SJCRH30 (cell line): ENCODE measurements at regions not wholly inside any gene's neighbourhood (a gene's known extent, or its start where the extent isn't known, plus 50 kb on each side); places are given as distances from the start of the nearest gene placed in this dataset.
A peak's percentile ranks its signal among the peaks of the same experiment; 100 is the strongest.

ENCODE experiments used
- DNase-seq, 2 experiments: peaks; one replicate each; pipeline ENCODE4 v3.0.0-alpha.2; 2015 to 2020
- H3K27ac ChIP-seq: fragments of 250-450 bp; sonication (Bioruptor Pico); 2 replicates; pipeline ENCODE4 v1.5.1; 2020; ENCODE audit warnings: mild to moderate bottlenecking, moderate library complexity
- H3K27me3 ChIP-seq: fragments of 250-450 bp; sonication (Bioruptor Pico); 2 replicates; pipeline ENCODE4 v1.5.1; 2020; ENCODE audit warnings: mild to moderate bottlenecking, moderate library complexity
- H3K36me3 ChIP-seq: fragments of 250-450 bp; sonication (Bioruptor Pico); 2 replicates; pipeline ENCODE4 v1.5.1; 2020; ENCODE audit warnings: mild to moderate bottlenecking, moderate library complexity
- H3K4me1 ChIP-seq: fragments of 250-450 bp; sonication (Bioruptor Pico); 2 replicates; pipeline ENCODE4 v1.5.1; 2020; ENCODE audit warnings: mild to moderate bottlenecking, moderate library complexity
- H3K4me3 ChIP-seq: fragments of 250-450 bp; sonication (Bioruptor Pico); 2 replicates; pipeline ENCODE4 v1.5.1; 2020; ENCODE audit warnings: mild to moderate bottlenecking, moderate library complexity
- H3K9me3 ChIP-seq: fragments of 250-450 bp; sonication (Bioruptor Pico); replicated peaks from 2 replicates; pipeline ENCODE4 v1.5.1; 2020; ENCODE audit warnings: mild to moderate bottlenecking, moderate library complexity

DNA sequence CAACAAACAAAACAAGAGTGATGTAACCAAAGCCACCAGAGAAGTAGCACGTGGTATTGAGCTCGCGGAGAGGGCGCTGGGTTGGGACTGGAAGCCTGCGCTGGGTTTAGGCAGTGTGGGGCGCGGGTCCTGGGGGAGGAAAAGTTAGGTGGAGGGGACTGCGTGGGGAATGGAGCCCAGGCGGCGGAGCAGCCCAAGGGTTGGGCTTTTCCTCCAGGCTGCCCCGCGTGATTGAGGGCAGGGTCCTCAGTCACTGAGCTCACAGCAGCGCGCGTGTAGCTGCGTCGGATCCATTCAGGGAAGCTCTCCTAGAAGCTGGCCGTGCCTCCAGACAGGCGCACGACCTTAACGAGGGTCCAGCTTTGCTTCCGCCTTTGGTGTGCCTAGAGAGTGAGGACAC is 357.4 kb downstream of the GALR1 start:
- no peaks in the 10 kb centered on the region for H3K36me3 ChIP-seq
- H3K27me3 ChIP-seq = no peaks in the 10 kb centered on the region
- H3K27ac ChIP-seq = no peak overlapping the region
- DNase-seq = no peak
- H3K9me3 ChIP-seq = no peaks in the 10 kb centered on the region
- no peak overlapping the region for H3K4me3 ChIP-seq
- H3K4me1 ChIP-seq = no peaks in the 10 kb centered on the region

DNA sequence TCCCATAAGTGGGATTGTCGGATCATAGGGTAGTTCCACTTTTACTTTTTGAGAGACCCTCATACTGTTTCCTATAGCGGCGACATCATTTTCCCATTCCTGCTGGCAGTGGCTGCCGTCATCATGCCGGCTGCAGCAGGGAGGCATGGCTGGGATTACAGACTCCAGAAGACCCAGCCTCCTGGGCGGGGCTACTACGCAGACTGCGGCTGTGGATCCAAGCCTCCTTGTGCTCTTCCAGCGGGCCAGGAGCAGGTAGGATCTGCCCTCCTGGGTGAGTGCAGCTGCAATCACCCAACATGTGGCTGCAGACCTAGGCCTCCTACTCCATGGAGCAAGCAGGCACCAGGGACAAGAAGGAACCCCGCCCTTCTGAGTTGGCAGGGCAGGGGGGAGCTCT is 359.2 kb downstream of the GALR1 start:
- Histone ChIP-seq H3K27ac (no peak overlapping the region), H3K4me3 (no peak overlapping the region), H3K9me3 (no peaks in the 10 kb centered on the region), H3K4me1 (no peaks in the 10 kb centered on the region), H3K27me3 (no peaks in the 10 kb centered on the region), H3K36me3 (no peaks in the 10 kb centered on the region)
- no peak for DNase-seq

DNA sequence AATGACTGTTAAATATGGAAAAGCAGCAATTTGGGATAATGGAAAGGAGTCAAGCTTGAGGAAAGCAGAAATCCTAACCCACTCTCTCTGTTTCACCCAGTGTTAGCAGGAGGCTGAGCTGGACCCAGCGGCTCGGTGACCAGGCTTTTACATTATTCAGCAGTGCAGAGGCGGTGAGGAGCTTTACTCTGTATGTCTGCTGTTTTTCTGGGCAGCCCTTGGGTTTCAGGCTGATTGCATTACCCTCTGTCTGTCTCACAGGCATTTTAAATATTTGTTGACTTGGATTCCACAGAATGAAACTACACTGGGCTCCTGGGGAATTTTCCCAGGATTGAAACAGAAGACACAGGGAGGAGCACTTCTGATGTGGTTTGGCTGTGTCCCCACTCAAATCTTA is 368.0 kb downstream of the GALR1 start:
- Histone ChIP-seq H3K36me3 (no peaks in the 10 kb centered on the region), H3K4me1 (no peaks in the 10 kb centered on the region), H3K27ac (no peak overlapping the region), H3K27me3 (no peaks in the 10 kb centered on the region), H3K4me3 (no peak overlapping the region), H3K9me3 (no peaks in the 10 kb centered on the region)
- DNase-seq = no peak

DNA sequence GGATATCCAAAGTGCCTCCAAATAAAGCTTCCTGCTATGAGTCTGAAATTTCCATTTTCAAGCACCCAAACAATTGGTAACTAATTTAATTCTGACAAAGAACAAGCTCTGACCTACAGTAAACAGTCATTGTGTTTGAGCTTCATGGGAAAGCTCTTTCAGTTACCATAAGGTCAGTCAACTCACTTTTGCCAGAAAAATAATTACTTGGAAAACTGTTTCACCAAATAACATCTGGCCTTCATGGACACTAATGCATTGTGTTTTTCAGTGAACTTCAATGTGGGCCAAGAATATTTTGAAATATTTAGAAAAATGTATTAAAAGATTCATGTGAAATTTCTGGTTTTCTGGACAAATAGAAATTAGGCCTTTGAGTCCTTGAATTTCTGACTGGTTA is 369.9 kb downstream of the GALR1 start:
- no peaks in the 10 kb centered on the region for H3K4me1 ChIP-seq
- H3K27me3 ChIP-seq = no peaks in the 10 kb centered on the region
- no peak for DNase-seq
- H3K36me3 ChIP-seq = no peaks in the 10 kb centered on the region
- H3K4me3 ChIP-seq = no peak overlapping the region
- H3K27ac ChIP-seq = no peak overlapping the region
- no peaks in the 10 kb centered on the region for H3K9me3 ChIP-seq

DNA sequence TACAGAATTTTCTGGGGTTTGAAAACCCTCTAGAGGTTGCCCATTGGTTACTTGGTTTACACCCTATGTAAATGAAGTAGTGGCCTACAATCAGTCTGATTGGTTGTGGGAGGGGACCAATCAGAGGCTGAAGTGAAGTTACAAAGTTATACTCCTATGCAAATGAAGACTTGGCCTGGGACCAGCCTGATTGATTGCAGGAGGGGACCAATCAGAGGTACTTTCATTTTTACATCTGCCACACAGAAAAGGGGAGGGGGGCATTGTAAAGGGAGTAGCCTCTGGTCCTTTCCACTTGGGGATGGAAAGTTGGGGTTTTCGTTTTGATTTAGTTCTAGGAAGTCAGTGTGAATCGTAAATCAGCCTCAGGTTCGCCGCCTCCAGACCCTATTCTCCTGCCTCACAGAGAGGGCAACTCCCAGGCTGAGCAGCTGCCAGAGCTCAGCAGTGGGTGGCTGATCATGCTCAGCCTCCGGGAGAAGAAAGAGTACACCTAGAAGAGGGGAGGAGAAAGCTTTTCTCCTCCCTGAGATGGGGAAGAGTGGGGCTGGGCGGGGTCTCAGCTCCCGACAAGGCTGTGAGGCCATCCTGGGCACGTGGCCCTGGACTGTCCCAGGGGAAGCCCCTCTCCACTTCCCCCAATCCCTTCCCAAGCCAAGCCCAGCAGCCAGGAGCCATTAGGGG is 372.5 kb downstream of the GALR1 start:
- no peaks in the 10 kb centered on the region for H3K36me3 ChIP-seq
- peak in 1 of 2 experiments; percentile 2 for DNase-seq

DNA sequence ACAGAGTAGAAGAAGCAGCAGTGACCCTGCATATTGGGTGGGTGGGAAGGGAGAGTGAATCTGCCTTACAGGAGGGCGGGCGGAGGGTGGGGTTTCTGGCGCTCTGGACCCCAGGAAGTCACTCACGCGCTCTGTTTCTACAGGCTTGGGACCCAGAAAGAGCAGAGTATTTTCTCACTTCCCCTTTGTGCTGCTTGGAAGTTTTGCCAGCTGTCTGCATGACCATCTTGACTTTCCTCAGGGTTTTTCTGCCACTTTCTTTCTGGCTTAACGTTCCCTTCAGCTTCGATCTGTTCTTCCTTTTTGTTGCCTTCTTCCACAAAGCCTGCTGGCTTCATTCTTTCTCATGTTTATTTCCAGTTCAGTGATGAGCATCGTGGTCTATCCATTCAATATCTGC is 383.1 kb downstream of the GALR1 start:
- Histone ChIP-seq H3K4me3 (no peak overlapping the region), H3K4me1 (no peaks in the 10 kb centered on the region), H3K27ac (no peak overlapping the region), H3K27me3 (no peaks in the 10 kb centered on the region), H3K36me3 (no peaks in the 10 kb centered on the region), H3K9me3 (no peaks in the 10 kb centered on the region)
- DNase-seq = no peak

More for the DNA sequence above, 372.5 kb downstream of the GALR1 start:
- H3K4me1 ChIP-seq = no peaks in the 10 kb centered on the region
- no peaks in the 10 kb centered on the region for H3K9me3 ChIP-seq
- H3K4me3 ChIP-seq = no peak overlapping the region
- no peak overlapping the region for H3K27ac ChIP-seq
- H3K27me3 ChIP-seq = no peaks in the 10 kb centered on the region

DNA sequence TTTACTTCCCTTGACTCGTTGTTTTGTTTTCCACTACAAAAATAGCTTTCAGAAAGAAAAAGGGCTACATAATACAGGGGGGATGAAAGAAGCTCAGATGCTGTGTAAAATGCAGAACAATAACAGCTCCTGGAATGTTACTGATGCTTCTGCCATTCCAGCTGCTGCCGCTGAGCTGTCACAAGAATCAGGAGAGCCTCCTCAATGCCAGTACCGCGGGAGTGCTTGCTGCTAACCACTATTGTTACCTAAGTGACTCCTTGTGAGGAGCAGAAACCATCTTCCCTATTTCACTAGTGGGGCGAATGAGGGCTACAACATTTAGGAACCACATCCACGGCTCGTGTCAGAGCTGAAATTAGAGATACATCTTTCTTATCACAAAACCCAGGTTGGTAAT is 384.8 kb downstream of the GALR1 start:
- no peak overlapping the region for H3K4me3 ChIP-seq
- H3K36me3 ChIP-seq = no peaks in the 10 kb centered on the region
- no peaks in the 10 kb centered on the region for H3K4me1 ChIP-seq
- no peak overlapping the region for H3K27ac ChIP-seq
- H3K27me3 ChIP-seq = no peaks in the 10 kb centered on the region
- no peaks in the 10 kb centered on the region for H3K9me3 ChIP-seq
- DNase-seq = no peak

DNA sequence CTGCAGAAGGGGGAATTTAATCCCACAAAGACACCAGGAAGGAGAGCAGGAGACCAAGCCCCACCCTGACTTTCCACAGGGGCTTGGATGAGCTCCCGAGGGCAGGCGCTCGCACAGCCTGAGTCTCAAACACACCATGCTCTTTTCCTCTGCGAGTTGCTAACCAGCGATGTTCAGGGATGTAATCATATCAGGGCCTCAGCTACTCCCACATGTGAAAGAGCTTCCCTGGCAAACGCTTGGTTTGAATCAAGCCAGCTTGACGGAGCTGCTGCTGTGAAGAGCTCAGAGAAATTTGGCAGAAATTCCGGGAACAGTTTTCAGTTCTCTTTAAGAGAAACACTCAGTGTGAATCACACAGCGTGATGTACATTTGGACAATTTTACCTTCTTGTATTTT is 385.8 kb downstream of the GALR1 start:
- Histone ChIP-seq H3K4me1 (no peaks in the 10 kb centered on the region), H3K27me3 (no peaks in the 10 kb centered on the region), H3K4me3 (no peak overlapping the region), H3K27ac (no peak overlapping the region), H3K36me3 (no peaks in the 10 kb centered on the region), H3K9me3 (no peaks in the 10 kb centered on the region)
- DNase-seq = no peak

DNA sequence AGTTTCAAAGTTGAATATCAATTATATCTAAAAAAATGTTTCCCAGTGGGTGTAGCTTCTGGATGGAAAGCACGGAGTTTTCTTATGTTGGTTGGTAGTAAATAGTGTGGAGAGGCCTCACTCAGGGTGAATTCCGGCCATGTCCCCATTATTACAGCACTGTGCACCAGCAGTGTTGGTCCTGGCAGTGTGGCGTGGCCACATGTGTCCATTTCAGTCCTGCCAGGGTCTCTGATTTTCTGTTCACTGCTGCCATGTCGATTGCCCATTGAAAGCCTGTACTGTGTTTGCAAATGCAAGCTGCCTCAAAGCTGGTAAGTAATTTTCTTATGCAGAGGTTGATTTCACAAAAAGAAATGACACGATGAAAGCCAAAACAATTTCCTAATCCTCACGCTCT is 386.2 kb downstream of the GALR1 start:
- Histone ChIP-seq H3K9me3 (no peaks in the 10 kb centered on the region), H3K4me3 (no peak overlapping the region), H3K36me3 (no peaks in the 10 kb centered on the region), H3K27me3 (no peaks in the 10 kb centered on the region), H3K4me1 (no peaks in the 10 kb centered on the region), H3K27ac (no peak overlapping the region)
- DNase-seq = no peak

DNA sequence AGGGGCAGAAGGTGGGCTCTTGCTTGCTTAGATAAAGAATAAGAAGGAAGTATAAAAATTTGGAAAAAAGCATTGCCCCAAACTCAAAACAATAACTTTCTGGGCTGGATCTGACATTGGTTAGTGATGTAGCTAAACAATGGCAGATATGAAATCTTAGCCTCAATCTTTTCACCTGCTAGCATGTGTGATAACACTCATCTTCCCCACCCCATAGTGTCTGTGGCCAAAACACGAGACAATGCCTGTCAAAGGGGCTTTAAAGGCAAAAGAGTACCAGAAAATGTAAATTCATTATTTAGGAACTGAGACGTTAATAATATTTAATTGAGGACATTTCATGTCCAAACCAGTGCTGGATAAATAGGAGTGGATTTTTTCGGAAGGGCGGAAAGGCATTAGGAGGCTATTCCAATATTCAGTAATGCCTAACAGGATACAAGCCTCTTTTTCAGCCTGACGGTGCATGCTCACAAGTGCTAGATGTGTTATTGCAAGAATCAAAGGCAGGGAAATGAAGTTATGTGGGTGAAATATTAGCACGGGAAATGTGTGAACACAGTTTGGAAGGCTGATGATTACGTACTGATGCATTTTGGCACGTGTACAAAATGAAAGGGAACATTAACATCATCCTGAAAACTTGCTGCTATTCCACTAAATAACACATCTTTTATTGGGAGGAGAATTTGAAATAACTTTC is 395.7 kb downstream of the GALR1 start:
- no peak overlapping the region for H3K4me3 ChIP-seq

DNA sequence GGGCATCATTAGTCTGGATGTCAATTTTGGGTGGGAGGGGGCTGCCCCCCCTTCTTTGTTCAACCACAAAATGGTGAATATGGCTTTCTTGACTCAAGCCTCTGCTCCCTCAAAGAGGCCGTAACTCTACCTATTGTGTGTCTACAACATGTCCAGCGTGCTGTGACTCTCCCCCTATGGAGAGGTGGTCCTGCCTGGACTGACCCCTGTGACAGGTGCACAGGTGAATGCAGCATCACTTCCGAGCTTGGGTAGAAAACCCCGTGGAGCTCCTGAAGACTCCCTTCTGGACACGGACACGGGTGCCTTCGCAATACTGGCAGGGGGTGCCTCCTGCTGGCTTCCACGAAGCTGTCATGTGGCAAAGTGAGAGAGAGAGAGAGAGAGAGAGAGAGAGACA is 397.8 kb downstream of the GALR1 start:
- Histone ChIP-seq H3K4me1 (no peaks in the 10 kb centered on the region), H3K36me3 (no peaks in the 10 kb centered on the region), H3K9me3 (no peaks in the 10 kb centered on the region), H3K4me3 (no peak overlapping the region), H3K27me3 (0 out of 2 replicates have a peak, but pooled peaks cover 4% of the 10 kb centered on the region), H3K27ac (no peak overlapping the region)
- no peak for DNase-seq

More for the DNA sequence above, 395.7 kb downstream of the GALR1 start:
- H3K27ac ChIP-seq = no peak overlapping the region
- DNase-seq = no peak
- H3K27me3 ChIP-seq = no peaks in the 10 kb centered on the region
- H3K4me1 ChIP-seq = no peaks in the 10 kb centered on the region
- no peaks in the 10 kb centered on the region for H3K36me3 ChIP-seq
- H3K9me3 ChIP-seq = no peaks in the 10 kb centered on the region

DNA sequence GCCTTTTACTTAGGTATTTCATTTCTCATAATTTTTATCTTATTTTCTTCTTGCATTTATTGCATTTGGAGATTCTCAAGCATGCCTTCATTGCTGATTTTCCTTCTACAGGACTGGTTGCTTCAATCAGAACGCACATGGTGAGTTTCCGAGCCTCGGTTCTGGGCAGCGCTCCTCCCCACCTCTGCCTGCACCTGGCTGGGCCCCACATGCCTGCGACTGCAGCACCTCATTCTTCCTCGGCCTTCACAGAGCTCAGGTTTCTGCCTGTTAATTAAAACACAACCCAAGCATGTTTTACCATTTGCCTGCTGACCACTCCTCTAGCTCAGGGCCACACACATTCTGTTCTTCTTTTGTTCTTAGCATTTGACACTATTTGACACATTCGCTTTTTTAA is 398.8 kb downstream of the GALR1 start:
- Histone ChIP-seq H3K4me3 (no peak overlapping the region), H3K27ac (no peak overlapping the region), H3K4me1 (no peaks in the 10 kb centered on the region), H3K9me3 (no peaks in the 10 kb centered on the region), H3K27me3 (0 out of 2 replicates have a peak, but pooled peaks cover 4% of the 10 kb centered on the region), H3K36me3 (no peaks in the 10 kb centered on the region)
- DNase-seq = no peak

DNA sequence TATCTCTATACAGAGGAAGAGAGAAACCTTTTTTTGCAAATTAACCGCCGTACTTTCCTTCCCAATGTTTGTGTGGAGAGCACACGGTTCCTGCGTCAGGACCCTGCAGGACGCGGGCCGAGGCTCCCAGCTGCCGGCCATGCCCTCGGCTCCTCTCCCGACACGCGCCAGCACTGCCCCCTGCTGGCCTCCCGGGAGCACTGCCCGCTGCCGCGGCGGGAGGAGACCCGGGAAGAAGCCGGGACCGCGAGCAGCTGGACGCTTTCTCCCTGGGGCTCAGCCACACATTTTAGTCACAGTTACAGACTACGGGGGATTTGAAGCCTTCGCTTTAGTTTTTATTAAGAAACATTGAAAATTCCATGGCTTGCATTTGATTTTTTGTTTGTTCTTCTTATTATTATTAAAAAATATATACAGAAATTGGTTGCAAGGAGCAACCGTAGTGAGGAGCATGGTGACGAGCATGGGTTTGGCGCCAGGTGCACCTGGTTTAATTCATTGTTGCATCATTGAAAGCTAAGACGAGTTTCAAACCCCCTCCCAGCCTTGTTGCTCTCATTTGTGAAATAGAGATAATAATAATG is 401.2 kb downstream of the GALR1 start:
- H3K4me1 ChIP-seq = no peaks in the 10 kb centered on the region
- H3K9me3 ChIP-seq = no peaks in the 10 kb centered on the region
- H3K27me3 ChIP-seq = 0 out of 2 replicates have a peak, but pooled peaks cover 4% of the 10 kb centered on the region
- H3K4me3 ChIP-seq = no peak overlapping the region
- DNase-seq = peak; percentile 54 to 71
- no peaks in the 10 kb centered on the region for H3K36me3 ChIP-seq
- no peak overlapping the region for H3K27ac ChIP-seq

DNA sequence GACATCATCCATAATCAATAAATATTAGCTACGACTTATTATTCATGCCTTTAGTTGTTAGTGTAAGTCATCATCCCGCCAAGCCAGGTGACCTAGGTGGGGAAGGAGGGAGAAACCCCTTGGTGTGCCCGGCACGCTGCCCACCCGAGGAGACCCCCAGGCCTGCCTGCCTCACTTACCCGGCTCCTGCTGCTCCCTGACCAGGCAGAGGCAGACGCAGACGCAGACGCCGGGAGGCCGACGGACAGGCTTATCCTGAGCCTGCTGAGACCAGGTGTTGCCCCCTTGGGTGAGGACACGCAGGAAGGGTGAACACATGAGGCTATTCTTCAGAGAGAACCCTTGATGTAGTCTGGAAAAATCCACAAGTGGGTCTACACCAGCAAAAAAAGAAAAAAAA is 401.8 kb downstream of the GALR1 start:
- no peak for DNase-seq
- H3K27me3 ChIP-seq = 0 out of 2 replicates have a peak, but pooled peaks cover 4% of the 10 kb centered on the region

DNA sequence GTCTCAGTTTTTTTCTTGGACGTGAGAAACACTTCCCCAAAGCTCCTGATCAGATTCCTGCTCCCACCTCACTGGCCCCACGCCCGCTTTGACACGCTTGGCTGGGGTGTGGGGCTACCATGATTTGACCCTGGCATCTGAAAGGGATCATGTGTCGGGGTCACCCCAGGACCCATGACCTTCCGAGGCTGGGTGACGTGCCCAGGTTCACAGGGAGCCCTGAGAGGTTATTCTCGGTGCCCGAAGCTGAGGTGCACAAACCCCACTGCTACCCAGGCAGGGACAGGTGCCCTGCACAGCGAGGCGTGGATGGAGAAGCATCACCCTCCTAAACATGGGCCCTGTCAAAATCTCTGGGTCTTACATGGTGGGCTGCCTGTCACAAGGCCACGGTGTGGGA is 404.1 kb downstream of the GALR1 start:
- Histone ChIP-seq H3K27ac (no peak overlapping the region), H3K9me3 (no peaks in the 10 kb centered on the region), H3K4me3 (no peak overlapping the region), H3K36me3 (no peaks in the 10 kb centered on the region), H3K27me3 (0 out of 2 replicates have a peak, but pooled peaks cover 4% of the 10 kb centered on the region), H3K4me1 (no peaks in the 10 kb centered on the region)
- no peak for DNase-seq

More for the DNA sequence above, 401.8 kb downstream of the GALR1 start:
- H3K9me3 ChIP-seq = no peaks in the 10 kb centered on the region
- H3K4me3 ChIP-seq = no peak overlapping the region
- H3K36me3 ChIP-seq = no peaks in the 10 kb centered on the region
- H3K27ac ChIP-seq = no peak overlapping the region
- no peaks in the 10 kb centered on the region for H3K4me1 ChIP-seq
